Stomach (tissue), 8 donors: ENCODE measurements at regions not wholly inside any gene's neighbourhood (a gene's known extent, or its start where the extent isn't known, plus 50 kb on each side); places are given as distances from the start of the nearest gene placed in this dataset.

Experiments used
- DNase-seq, 2 donors: peaks; one replicate each; pipeline versions ENCODE4 v3.0.0 to v3.0.0-alpha.2; 2013 to 2019
- H3K27ac ChIP-seq, 5 donors: fragments of 200-600 bp in 4 of 5; sonication (generic) in 4 of 5; one replicate each; pipeline ENCODE4 v1.5.1; 2013 to 2019; ENCODE audit warnings: mild to moderate bottlenecking in 1 of 5, moderate library complexity in 1 of 5
- H3K27me3 ChIP-seq, 3 donors: fragments of 200-600 bp; sonication (generic); one replicate each; pipeline ENCODE4 v1.5.1; 2017 to 2019; ENCODE audit warnings: mixed run types in 1 of 3
- H3K36me3 ChIP-seq, 4 donors: fragments of 200-600 bp; sonication (generic); 1 replicate in 3 of 4; 2 replicates in 1 of 4; pipeline ENCODE4 v1.5.1; 2016 to 2019
- H3K4me1 ChIP-seq, 4 donors: fragments of 200-600 bp; sonication (generic); one replicate each; pipeline ENCODE4 v1.5.1; 2016 to 2019
- H3K4me3 ChIP-seq, 4 donors: fragments of 200-600 bp; sonication (generic) in 3 of 4; one replicate each; pipeline ENCODE4 v1.5.1; 2016 to 2019; ENCODE audit warnings: mild to moderate bottlenecking in 1 of 4
- H3K9me3 ChIP-seq, 4 donors: fragments of 200-600 bp; sonication (generic); one replicate each; pipeline ENCODE4 v1.5.1; 2016 to 2019
- CTCF ChIP-seq, 7 experiments: fragments of 450-650 bp in 4 of 7; fragments of 200-600 bp in 3 of 7; sonication (generic) in 3 of 7; IDR thresholded peaks; one replicate each; pipeline ENCODE4 v1.5.1; 2016 to 2019; ENCODE audit warnings: antibody characterized with exemption in 7 of 7, control low read depth in 2 of 7, mild to moderate bottlenecking in 1 of 7
- EP300 ChIP-seq: sonication (generic); formaldehyde crosslinking; IDR thresholded peaks from one replicate; pipeline ENCODE4 v1.6.1; 2017; ENCODE audit warnings: antibody characterized with exemption
- POLR2A ChIP-seq, 4 donors: fragments of 450-650 bp; IDR thresholded peaks; one replicate each; pipeline ENCODE4 v1.6.1; 2016; ENCODE audit warnings: antibody characterized with exemption in 4 of 4, control low read depth in 2 of 4, mild to moderate bottlenecking in 1 of 4, moderate library complexity in 1 of 4
- POLR2AphosphoS5 ChIP-seq, 3 donors: sonication (generic); formaldehyde crosslinking; IDR thresholded peaks; one replicate each; pipeline ENCODE4 v1.6.1; 2016; ENCODE audit warnings: antibody characterized with exemption in 3 of 3
- WGBS, 5 donors: extraction: QIAGEN DNeasy Blood & Tissue Kit in 3 of 5; methylation state at CpG; one replicate each; pipeline versions ENCODE4 v1.1.5 to v1.1.7; 2013 to 2018; 5-methylcytosine and 5-hydroxymethylcytosine counted together
- intact Hi-C: fragments of 100-400 bp; cut with DNase I; formaldehyde crosslinking; loops from one replicate; pipeline ENCODE4 v1.15.1; 2023; ENCODE audit warnings: low total_unique reads
- donor health status: healthy with polysubstance abuse.
- donor health status: Bipolar disorder and iron deficiency.
- donor health status: healthy.

GRCh38 chr12:62075870-62076269 is 184.3 kb upstream of the USP15 start:
- TF ChIP-seq CTCF (IDR thresholded peaks at IDR 0.05) (no peak), EP300 (no peak), POLR2A (IDR thresholded peaks at IDR 0.05) (no peak), POLR2AphosphoS5 (IDR thresholded peaks at IDR 0.05) (no peak)
- DNase-seq = peak in 1 of 2 donors; percentile 39
- H3K27ac ChIP-seq = no peak overlapping the region
- H3K4me3 ChIP-seq = no peak overlapping the region
- peaks cover 0 to 23% (median 3%) of the 10 kb centered on the region in 4 donors for H3K4me1 ChIP-seq
- 9 to 51% (median 24%) methylated on average over 1 of the region's 1 CpG for WGBS, 5 donors
- intact Hi-C loops = no loop called here
- H3K36me3 ChIP-seq = no peaks in the 10 kb centered on the region
- H3K27me3 ChIP-seq = no peaks in the 10 kb centered on the region
- no peaks in the 10 kb centered on the region for H3K9me3 ChIP-seq

GRCh38 chr12:62078020-62078419 is 182.2 kb upstream of the USP15 start:
- Histone ChIP-seq H3K36me3 (no peaks in the 10 kb centered on the region), H3K27ac (no peak overlapping the region), H3K4me1 (peaks cover 0 to 23% (median 3%) of the 10 kb centered on the region in 4 donors), H3K27me3 (no peaks in the 10 kb centered on the region), H3K4me3 (no peak overlapping the region), H3K9me3 (no peaks in the 10 kb centered on the region)
- intact Hi-C loops = no loop called here
- peak in 1 of 2 donors; percentile 16 for DNase-seq
- WGBS, 5 donors = 57 to 64% (median 63%) methylated on average over 6 of the region's 6 CpGs
- TF ChIP-seq POLR2A (IDR thresholded peaks at IDR 0.05) (no peak), EP300 (no peak), POLR2AphosphoS5 (IDR thresholded peaks at IDR 0.05) (no peak), CTCF (IDR thresholded peaks at IDR 0.05) (no peak)

GRCh38 chr12:62082448-62082847 is 177.8 kb upstream of the USP15 start:
- H3K4me3 ChIP-seq = no peak overlapping the region
- H3K4me1 ChIP-seq = no peaks in the 10 kb centered on the region
- TF ChIP-seq EP300 (no peak), POLR2AphosphoS5 (IDR thresholded peaks at IDR 0.05) (no peak), CTCF (IDR thresholded peaks at IDR 0.05) (no peak), POLR2A (IDR thresholded peaks at IDR 0.05) (no peak)
- H3K27ac ChIP-seq = no peak overlapping the region
- DNase-seq = no peak
- intact Hi-C loops = no loop called here
- 83 to 97% (median 91%) methylated on average over 1 of the region's 1 CpG for WGBS, 5 donors
- H3K27me3 ChIP-seq = no peaks in the 10 kb centered on the region
- H3K36me3 ChIP-seq = no peaks in the 10 kb centered on the region
- peaks cover 0 to 7% (median 0%) of the 10 kb centered on the region in 4 donors for H3K9me3 ChIP-seq

- Histone ChIP-seq H3K4me3 (no peak overlapping the region), H3K27ac (no peak overlapping the region), H3K27me3 (no peaks in the 10 kb centered on the region), H3K4me1 (no peaks in the 10 kb centered on the region), H3K36me3 (no peaks in the 10 kb centered on the region), H3K9me3 (no peaks in the 10 kb centered on the region)
- WGBS, 5 donors = 71 to 81% (median 75%) methylated on average over 3 of the region's 3 CpGs
- TF ChIP-seq POLR2AphosphoS5 (IDR thresholded peaks at IDR 0.05) (no peak), EP300 (no peak), CTCF (IDR thresholded peaks at IDR 0.05) (no peak), POLR2A (IDR thresholded peaks at IDR 0.05) (no peak)
- intact Hi-C loops = no loop called here
- DNase-seq = no peak
Observed at GRCh38 chr12:62098132-62098531, 162.1 kb upstream of the USP15 start.
